Loucy (cell line): ENCODE measurements at regions not wholly inside any gene's neighbourhood (a gene's known extent, or its start where the extent isn't known, plus 50 kb on each side); places are given as distances from the start of the nearest gene placed in this dataset.

Source experiments
- H2AFZ ChIP-seq: fragments of 200-600 bp; sonication (generic); 2 replicates; pipeline ENCODE4 v1.6.0; 2016; ENCODE audit warnings: antibody characterized with exemption, mild to moderate bottlenecking, low read length, moderate library complexity
- H3F3A ChIP-seq: fragments of 200-600 bp; 2 replicates; pipeline ENCODE4 v1.6.0; 2016; ENCODE audit warnings: antibody characterized with exemption, low read depth, mild to moderate bottlenecking
- H3K27me3 ChIP-seq: fragments of 200-600 bp; sonication (generic); 2 replicates; pipeline ENCODE4 v1.6.1; 2014; ENCODE audit warnings: low read length, mild to moderate bottlenecking; ENCODE audit not compliant: insufficient read depth, poor library complexity, severe bottlenecking
- H3K36me3 ChIP-seq: fragments of 200-600 bp; sonication (generic); 2 replicates; pipeline ENCODE4 v1.6.1; 2016; ENCODE audit warnings: low read length; ENCODE audit not compliant: insufficient read depth
- H3K4me1 ChIP-seq: fragments of 200-600 bp; sonication (generic); 2 replicates; pipeline ENCODE4 v1.5.1; 2014; ENCODE audit warnings: low read length, mild to moderate bottlenecking; ENCODE audit not compliant: insufficient read depth, poor library complexity, severe bottlenecking
- H3K4me2 ChIP-seq: fragments of 200-600 bp; sonication (generic); 2 replicates; pipeline ENCODE4 v1.6.0; 2014; ENCODE audit warnings: antibody characterized with exemption, low read length, low read depth, mild to moderate bottlenecking; ENCODE audit not compliant: poor library complexity, severe bottlenecking
- H3K4me3 ChIP-seq: fragments of 200-600 bp; sonication (generic); 2 replicates; pipeline ENCODE4 v1.5.1; 2014; ENCODE audit warnings: low read length, mild to moderate bottlenecking, mixed read lengths; ENCODE audit not compliant: poor library complexity, severe bottlenecking
- H3K79me2 ChIP-seq: fragments of 200-600 bp; sonication (generic); 2 replicates; pipeline ENCODE4 v1.6.1; 2014; ENCODE audit warnings: low read length; ENCODE audit not compliant: insufficient read depth
- H3K9ac ChIP-seq: fragments of 200-600 bp; sonication (generic); 2 replicates; pipeline ENCODE4 v1.6.0; 2014; ENCODE audit warnings: mild to moderate bottlenecking, low read depth, low read length, moderate library complexity; ENCODE audit not compliant: poor library complexity, severe bottlenecking
- H3K9me2 ChIP-seq: fragments of 200-600 bp; sonication (generic); replicated peaks from 2 replicates; pipeline ENCODE4 v1.6.1; 2016; ENCODE audit warnings: low read depth, low read length, mixed read lengths
- H3K9me3 ChIP-seq: fragments of 200-600 bp; sonication (generic); 2 replicates; pipeline ENCODE4 v1.6.1; 2014; ENCODE audit warnings: mild to moderate bottlenecking, antibody characterized with exemption, low read length, low read depth; ENCODE audit not compliant: insufficient read depth
- H4K20me1 ChIP-seq: fragments of 200-600 bp; sonication (generic); 2 replicates; pipeline ENCODE4 v1.6.0; 2014; ENCODE audit warnings: antibody characterized with exemption, low read length, mild to moderate bottlenecking; ENCODE audit not compliant: insufficient read depth, poor library complexity, severe bottlenecking
- CTCF ChIP-seq: fragments of 200-600 bp; sonication (generic); conservative IDR thresholded peaks from 2 replicates; pipeline ENCODE4 v1.5.1; 2014; ENCODE audit warnings: mild to moderate bottlenecking, antibody characterized with exemption, low read length
- EZH2phosphoT487 ChIP-seq: fragments of 200-600 bp; IDR thresholded peaks from 2 replicates; pipeline ENCODE4 v1.6.1; 2018; ENCODE audit warnings: antibody characterized with exemption, mild to moderate bottlenecking, moderate library complexity, borderline replicate concordance

- Histone ChIP-seq H3K9me2 (no peaks in the 10 kb centered on the region), H3K9me3 (no peaks in the 10 kb centered on the region), H2AFZ (peak overlapping the region; percentile 54), H3K4me1 (no peaks in the 10 kb centered on the region), H4K20me1 (no peaks in the 10 kb centered on the region), H3K79me2 (no peaks in the 10 kb centered on the region), H3F3A (no peaks in the 10 kb centered on the region), H3K4me3 (no peak overlapping the region), H3K27me3 (no peaks in the 10 kb centered on the region), H3K4me2 (no peak overlapping the region), H3K9ac (no peak overlapping the region), H3K36me3 (no peaks in the 10 kb centered on the region)
- TF ChIP-seq CTCF = no peak
- no peak for TF ChIP-seq EZH2phosphoT487
Measured at GRCh38 chr3:35422836-35423601, 216.3 kb upstream of the ARPP21 start.

GRCh38 chr3:35426366-35426958 lies 212.9 kb upstream of the ARPP21 start:
- Histone ChIP-seq H3K9ac (no peak overlapping the region), H4K20me1 (no peaks in the 10 kb centered on the region), H2AFZ (no peak overlapping the region), H3K79me2 (no peaks in the 10 kb centered on the region), H3F3A (no peaks in the 10 kb centered on the region), H3K9me3 (peaks cover 3% of the 10 kb centered on the region; the same call in 1 of the 2 replicates), H3K36me3 (no peaks in the 10 kb centered on the region), H3K9me2 (no peaks in the 10 kb centered on the region), H3K4me1 (no peaks in the 10 kb centered on the region), H3K4me3 (no peak overlapping the region), H3K27me3 (no peaks in the 10 kb centered on the region), H3K4me2 (no peak overlapping the region)
- TF ChIP-seq EZH2phosphoT487 (no peak), CTCF (no peak)

- Histone ChIP-seq H4K20me1 (no peaks in the 10 kb centered on the region), H3F3A (no peaks in the 10 kb centered on the region), H3K4me1 (no peaks in the 10 kb centered on the region), H3K9me2 (no peaks in the 10 kb centered on the region), H3K4me3 (no peak overlapping the region), H3K9ac (no peak overlapping the region), H3K27me3 (no peaks in the 10 kb centered on the region), H3K4me2 (no peak overlapping the region), H3K36me3 (no peaks in the 10 kb centered on the region), H3K9me3 (no peaks in the 10 kb centered on the region), H2AFZ (no peak overlapping the region), H3K79me2 (no peaks in the 10 kb centered on the region)
- TF ChIP-seq CTCF = no peak
- no peak for TF ChIP-seq EZH2phosphoT487
Measured at GRCh38 chr3:35437381-35437780, 201.9 kb upstream of the ARPP21 start.
